Thoracic aorta (tissue), 2 donors: ENCODE measurements at regions not wholly inside any gene's neighbourhood (a gene's known extent, or its start where the extent isn't known, plus 50 kb on each side); places are given as distances from the start of the nearest gene placed in this dataset.

Experiments used
- ATAC-seq: fragments of 150-250 bp; one replicate; pipeline ENCODE4 v1.8.0; 2017; ENCODE audit warnings: low read depth; ENCODE audit not compliant: insufficient number of reproducible peaks, low FRiP score
- DNase-seq: peaks from one replicate; pipeline ENCODE4 v3.0.0-alpha.2; 2020; ENCODE audit warnings: low spot score
- H3K27ac ChIP-seq, 2 donors: fragments of 200-600 bp; sonication (generic); 1 replicate in 1 of 2; 2 replicates in 1 of 2; pipeline ENCODE4 v1.5.1; 2016; ENCODE audit warnings: mild to moderate bottlenecking in 2 of 2, moderate library complexity in 2 of 2
- H3K27me3 ChIP-seq: fragments of 200-600 bp; sonication (generic); replicated peaks from 2 replicates; pipeline ENCODE4 v1.6.0; 2016; ENCODE audit warnings: mild to moderate bottlenecking; ENCODE audit not compliant: insufficient read depth
- H3K36me3 ChIP-seq: fragments of 200-600 bp; sonication (generic); one replicate; pipeline ENCODE4 v1.5.1; 2016
- H3K4me1 ChIP-seq, 2 donors: fragments of 200-600 bp; sonication (generic); 1 replicate in 1 of 2; 2 replicates in 1 of 2; pipeline versions ENCODE4 v1.5.1 to v1.6.0; 2016; ENCODE audit warnings: low read depth in 2 of 2, mild to moderate bottlenecking in 1 of 2; ENCODE audit not compliant: control insufficient read depth in 1 of 2
- H3K4me3 ChIP-seq: fragments of 200-600 bp; sonication (generic); 2 replicates; pipeline ENCODE4 v1.5.1; 2016; ENCODE audit warnings: mild to moderate bottlenecking
- H3K9me3 ChIP-seq: fragments of 200-600 bp; sonication (generic); 2 replicates; pipeline ENCODE4 v1.5.1; 2016
- TF ChIP-seq, protein P1 (sequence below): fragments of 200-600 bp; sonication (generic); IDR thresholded peaks from one replicate; pipeline ENCODE4 v1.5.1; 2019; ENCODE audit warnings: antibody characterized with exemption

DNA sequence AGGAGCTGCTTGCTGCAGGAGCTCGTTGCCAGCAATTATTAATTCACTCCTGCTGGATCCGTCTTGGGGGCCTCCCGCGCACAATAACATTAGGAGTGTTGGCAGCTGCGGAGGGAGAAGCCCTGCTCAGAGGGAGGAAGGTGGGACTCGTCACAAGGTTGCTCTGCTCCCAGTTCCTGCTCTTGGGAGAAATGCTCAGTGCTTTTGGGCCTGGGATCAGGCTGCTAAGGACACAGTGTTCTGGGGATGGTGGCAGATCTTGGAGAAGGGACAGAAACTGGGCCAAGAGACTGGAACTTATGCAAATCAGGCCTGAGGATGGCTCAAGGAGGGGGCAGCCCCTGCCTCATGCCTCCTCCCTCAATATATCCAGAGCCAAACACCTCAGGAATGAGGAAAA lies 78.9 kb upstream of the OLFM4 start:
- no peaks in the 10 kb centered on the region for H3K36me3 ChIP-seq
- H3K27me3 ChIP-seq = no peaks in the 10 kb centered on the region
- no peaks in the 10 kb centered on the region for H3K9me3 ChIP-seq
- no peak for ATAC-seq
- DNase-seq = no peak
- H3K4me3 ChIP-seq = no peak overlapping the region
- H3K4me1 ChIP-seq = peaks cover 0 to 17% of the 10 kb centered on the region in 2 donors
- H3K27ac ChIP-seq = no peak overlapping the region
- TF ChIP-seq, protein P1, sequence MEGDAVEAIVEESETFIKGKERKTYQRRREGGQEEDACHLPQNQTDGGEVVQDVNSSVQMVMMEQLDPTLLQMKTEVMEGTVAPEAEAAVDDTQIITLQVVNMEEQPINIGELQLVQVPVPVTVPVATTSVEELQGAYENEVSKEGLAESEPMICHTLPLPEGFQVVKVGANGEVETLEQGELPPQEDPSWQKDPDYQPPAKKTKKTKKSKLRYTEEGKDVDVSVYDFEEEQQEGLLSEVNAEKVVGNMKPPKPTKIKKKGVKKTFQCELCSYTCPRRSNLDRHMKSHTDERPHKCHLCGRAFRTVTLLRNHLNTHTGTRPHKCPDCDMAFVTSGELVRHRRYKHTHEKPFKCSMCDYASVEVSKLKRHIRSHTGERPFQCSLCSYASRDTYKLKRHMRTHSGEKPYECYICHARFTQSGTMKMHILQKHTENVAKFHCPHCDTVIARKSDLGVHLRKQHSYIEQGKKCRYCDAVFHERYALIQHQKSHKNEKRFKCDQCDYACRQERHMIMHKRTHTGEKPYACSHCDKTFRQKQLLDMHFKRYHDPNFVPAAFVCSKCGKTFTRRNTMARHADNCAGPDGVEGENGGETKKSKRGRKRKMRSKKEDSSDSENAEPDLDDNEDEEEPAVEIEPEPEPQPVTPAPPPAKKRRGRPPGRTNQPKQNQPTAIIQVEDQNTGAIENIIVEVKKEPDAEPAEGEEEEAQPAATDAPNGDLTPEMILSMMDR = no peak

DNA sequence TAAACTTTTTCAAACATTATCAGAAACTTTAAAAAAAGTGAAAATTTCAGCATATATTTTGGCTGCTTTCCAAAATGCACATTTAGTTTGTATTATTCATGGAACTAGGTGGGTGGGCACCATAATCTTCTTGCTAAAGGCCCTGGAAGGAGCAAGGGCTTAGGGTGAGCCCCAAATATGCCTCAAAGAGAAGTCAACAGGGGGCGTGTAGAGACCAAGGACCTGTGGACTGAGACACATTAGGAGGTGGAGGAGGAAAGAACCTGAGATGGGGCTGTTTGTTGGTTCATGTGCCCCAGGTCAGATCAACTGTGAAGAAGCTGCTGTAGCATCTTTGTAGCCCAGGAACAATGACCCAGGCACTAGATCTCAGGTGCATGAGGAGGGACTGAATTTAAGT lies 79.6 kb upstream of the OLFM4 start:
- no peak overlapping the region for H3K27ac ChIP-seq
- ATAC-seq (no peak), DNase-seq (no peak)
- TF ChIP-seq, protein P1 = no peak
- no peaks in the 10 kb centered on the region for H3K36me3 ChIP-seq
- no peak overlapping the region for H3K4me3 ChIP-seq
- no peaks in the 10 kb centered on the region for H3K27me3 ChIP-seq
- peaks cover 0 to 17% of the 10 kb centered on the region in 2 donors for H3K4me1 ChIP-seq
- H3K9me3 ChIP-seq = no peaks in the 10 kb centered on the region

DNA sequence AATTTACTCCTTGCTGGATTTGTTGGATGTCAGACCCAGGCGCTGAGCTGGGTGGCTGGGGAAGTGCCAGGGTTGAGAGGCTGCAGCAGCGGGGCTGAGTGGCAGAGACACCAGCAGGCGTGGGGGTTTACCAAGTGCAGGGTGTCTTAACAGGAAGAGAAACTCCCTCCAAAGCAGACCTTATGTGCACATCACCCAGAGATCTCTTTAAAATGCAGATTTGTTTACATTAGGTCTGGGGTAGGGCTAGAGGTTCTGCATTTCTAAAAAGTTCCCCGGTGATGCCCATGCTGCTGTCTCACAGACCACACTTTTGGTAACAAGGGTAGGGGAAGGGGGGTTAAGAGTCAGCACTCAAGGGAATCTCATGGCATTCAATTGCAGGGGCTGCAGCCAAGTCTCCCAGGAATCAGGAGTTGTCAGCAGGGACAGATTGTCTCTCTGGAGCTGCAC lies 80.7 kb upstream of the OLFM4 start:
- DNase-seq (no peak), ATAC-seq (no peak)
- Histone ChIP-seq H3K9me3 (no peaks in the 10 kb centered on the region), H3K4me3 (no peak overlapping the region), H3K4me1 (peaks cover 0 to 17% of the 10 kb centered on the region in 2 donors), H3K27me3 (no peaks in the 10 kb centered on the region), H3K27ac (no peak overlapping the region), H3K36me3 (no peaks in the 10 kb centered on the region)
- TF ChIP-seq, protein P1 = no peak

DNA sequence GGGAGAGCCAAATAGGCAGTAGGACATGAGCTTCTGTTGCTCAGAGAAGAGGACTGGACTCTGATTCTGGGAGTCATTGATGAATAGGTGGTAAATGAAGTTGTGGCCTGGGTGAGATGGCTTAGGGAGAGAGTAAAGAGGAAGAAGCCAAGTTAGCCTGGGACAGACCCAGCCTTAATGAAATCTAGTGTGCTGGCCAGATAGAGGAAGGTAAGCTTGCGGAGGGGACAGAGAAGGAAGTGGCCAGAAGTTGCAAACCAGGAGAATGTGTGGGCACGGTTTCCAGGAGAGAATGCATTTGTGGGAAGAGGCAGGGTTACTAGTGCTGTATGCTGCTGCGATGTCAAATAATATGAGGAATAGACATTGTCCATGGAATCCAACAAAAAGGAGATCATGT lies 83.3 kb upstream of the OLFM4 start:
- Histone ChIP-seq H3K4me3 (no peak overlapping the region), H3K4me1 (peaks cover 0 to 9% of the 10 kb centered on the region in 2 donors), H3K9me3 (no peaks in the 10 kb centered on the region), H3K27me3 (no peaks in the 10 kb centered on the region), H3K27ac (no peak overlapping the region), H3K36me3 (no peaks in the 10 kb centered on the region)
- TF ChIP-seq, protein P1 = no peak
- ATAC-seq (no peak), DNase-seq (no peak)

DNA sequence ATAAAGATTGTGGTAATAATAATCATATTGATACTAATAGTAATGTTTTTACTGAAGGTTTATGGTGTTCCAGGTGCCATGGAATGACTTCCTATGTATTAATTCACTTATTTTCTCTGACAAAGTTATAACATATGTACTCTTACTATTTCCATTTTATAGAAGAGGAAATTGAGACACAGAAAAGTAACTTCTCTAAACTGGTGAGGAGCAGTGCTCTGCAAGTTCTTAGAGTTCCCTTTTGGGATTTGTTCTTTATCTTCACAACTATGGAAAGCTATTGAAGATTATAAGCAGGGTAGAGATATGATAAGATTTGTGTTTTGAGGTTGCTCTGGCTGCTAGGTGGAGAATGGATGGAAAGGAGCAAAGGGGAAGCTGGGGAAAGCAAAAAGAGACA lies 83.9 kb upstream of the OLFM4 start:
- no peaks in the 10 kb centered on the region for H3K9me3 ChIP-seq

More for the DNA sequence above, 83.9 kb upstream of the OLFM4 start:
- Histone ChIP-seq H3K4me3 (no peak overlapping the region), H3K27ac (no peak overlapping the region), H3K27me3 (no peaks in the 10 kb centered on the region), H3K4me1 (peaks cover 0 to 3% of the 10 kb centered on the region in 2 donors), H3K36me3 (no peaks in the 10 kb centered on the region)
- ATAC-seq = no peak
- no peak for DNase-seq
- TF ChIP-seq, protein P1 = no peak
